ENCODE measurements at regions not wholly inside any gene's neighbourhood (a gene's known extent, or its start where the extent isn't known, plus 50 kb on each side); places are given as distances from the start of the nearest gene placed in this dataset.

GRCh38 chr2:235170536-235171521, 219.0 kb downstream of the SH3BP4 start:
- peak overlapping the region; percentile 60 for H3K27ac Mint-ChIP-seq (ENCODE audit: unreplicated experiment)
- peaks cover 5% of the 10 kb centered on the region for H3K36me3 Mint-ChIP-seq (ENCODE audit: unreplicated experiment)
- TF ChIP-seq, protein P1, sequence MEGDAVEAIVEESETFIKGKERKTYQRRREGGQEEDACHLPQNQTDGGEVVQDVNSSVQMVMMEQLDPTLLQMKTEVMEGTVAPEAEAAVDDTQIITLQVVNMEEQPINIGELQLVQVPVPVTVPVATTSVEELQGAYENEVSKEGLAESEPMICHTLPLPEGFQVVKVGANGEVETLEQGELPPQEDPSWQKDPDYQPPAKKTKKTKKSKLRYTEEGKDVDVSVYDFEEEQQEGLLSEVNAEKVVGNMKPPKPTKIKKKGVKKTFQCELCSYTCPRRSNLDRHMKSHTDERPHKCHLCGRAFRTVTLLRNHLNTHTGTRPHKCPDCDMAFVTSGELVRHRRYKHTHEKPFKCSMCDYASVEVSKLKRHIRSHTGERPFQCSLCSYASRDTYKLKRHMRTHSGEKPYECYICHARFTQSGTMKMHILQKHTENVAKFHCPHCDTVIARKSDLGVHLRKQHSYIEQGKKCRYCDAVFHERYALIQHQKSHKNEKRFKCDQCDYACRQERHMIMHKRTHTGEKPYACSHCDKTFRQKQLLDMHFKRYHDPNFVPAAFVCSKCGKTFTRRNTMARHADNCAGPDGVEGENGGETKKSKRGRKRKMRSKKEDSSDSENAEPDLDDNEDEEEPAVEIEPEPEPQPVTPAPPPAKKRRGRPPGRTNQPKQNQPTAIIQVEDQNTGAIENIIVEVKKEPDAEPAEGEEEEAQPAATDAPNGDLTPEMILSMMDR (IDR thresholded peaks at IDR 0.05; ENCODE audit: partially characterized antibody, unreplicated experiment), result peak; percentile 19
- H3K27me3 Mint-ChIP-seq (ENCODE audit: unreplicated experiment), result peaks cover 9% of the 10 kb centered on the region
- peak; percentile 52 for DNase-seq
- peak overlapping the region; percentile 52 for H3K4me3 Mint-ChIP-seq (ENCODE audit: unreplicated experiment)
- H3K9me3 Mint-ChIP-seq (ENCODE audit: unreplicated experiment), result peaks cover 5% of the 10 kb centered on the region
- H3K4me1 Mint-ChIP-seq (ENCODE audit: low read depth, unreplicated experiment), result peaks cover 25% of the 10 kb centered on the region

GRCh38 chr2:235171550-235172031, 219.8 kb downstream of the SH3BP4 start:
- TF ChIP-seq, protein P1 (IDR thresholded peaks at IDR 0.05; ENCODE audit: partially characterized antibody, unreplicated experiment), result no peak
- H3K27me3 Mint-ChIP-seq (ENCODE audit: unreplicated experiment), result peaks cover 9% of the 10 kb centered on the region
- peak overlapping the region; percentile 41 for H3K27ac Mint-ChIP-seq (ENCODE audit: unreplicated experiment)
- H3K4me3 Mint-ChIP-seq (ENCODE audit: unreplicated experiment), result peak overlapping the region; percentile 52
- DNase-seq, result no peak
- peaks cover 11% of the 10 kb centered on the region for H3K36me3 Mint-ChIP-seq (ENCODE audit: unreplicated experiment)
- peaks cover 5% of the 10 kb centered on the region for H3K9me3 Mint-ChIP-seq (ENCODE audit: unreplicated experiment)
- peaks cover 25% of the 10 kb centered on the region for H3K4me1 Mint-ChIP-seq (ENCODE audit: low read depth, unreplicated experiment)

- TF ChIP-seq, protein P1 (IDR thresholded peaks at IDR 0.05; ENCODE audit: partially characterized antibody, unreplicated experiment), result no peak
- DNase-seq, result no peak
- no peak overlapping the region for H3K4me3 Mint-ChIP-seq (ENCODE audit: unreplicated experiment)
- peaks cover 4% of the 10 kb centered on the region for H3K27me3 Mint-ChIP-seq (ENCODE audit: unreplicated experiment)
- H3K27ac Mint-ChIP-seq (ENCODE audit: unreplicated experiment), result no peak overlapping the region
- peaks cover 6% of the 10 kb centered on the region for H3K36me3 Mint-ChIP-seq (ENCODE audit: unreplicated experiment)
- peaks cover 2% of the 10 kb centered on the region for H3K9me3 Mint-ChIP-seq (ENCODE audit: unreplicated experiment)
- H3K4me1 Mint-ChIP-seq (ENCODE audit: low read depth, unreplicated experiment), result peaks cover 5% of the 10 kb centered on the region
Observed at GRCh38 chr2:235180642-235181041, 228.8 kb downstream of the SH3BP4 start.

GRCh38 chr2:235183786-235184185, 232.0 kb downstream of the SH3BP4 start:
- Mint-ChIP-seq H3K4me3 (ENCODE audit: unreplicated experiment) (no peak overlapping the region), H3K27ac (ENCODE audit: unreplicated experiment) (no peak overlapping the region), H3K27me3 (ENCODE audit: unreplicated experiment) (peaks cover 2% of the 10 kb centered on the region), H3K9me3 (ENCODE audit: unreplicated experiment) (peaks cover 7% of the 10 kb centered on the region), H3K4me1 (ENCODE audit: low read depth, unreplicated experiment) (peaks cover 5% of the 10 kb centered on the region), H3K36me3 (ENCODE audit: unreplicated experiment) (peaks cover 12% of the 10 kb centered on the region)
- TF ChIP-seq, protein P1 (IDR thresholded peaks at IDR 0.05; ENCODE audit: partially characterized antibody, unreplicated experiment), result no peak
- DNase-seq, result no peak

DNA sequence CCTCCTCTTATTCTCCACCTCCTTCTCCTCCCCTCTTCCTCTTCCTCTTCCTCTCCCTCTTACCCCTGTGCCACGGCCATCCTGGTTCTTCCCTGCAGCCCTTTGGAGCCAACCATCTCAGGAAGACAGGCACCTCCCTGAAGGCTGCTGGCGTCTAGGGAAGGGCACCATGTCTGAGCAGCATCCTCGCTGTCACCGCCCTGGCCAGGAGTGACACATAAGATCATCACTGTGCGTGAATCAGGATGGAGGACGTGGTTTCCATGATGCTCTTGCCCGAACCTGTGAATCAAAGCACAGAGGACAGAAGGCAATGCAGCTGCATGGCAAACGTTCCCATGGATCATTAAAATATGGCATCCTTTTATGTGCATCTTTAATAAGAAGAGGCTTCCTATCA, 236.0 kb downstream of the SH3BP4 start:
- Mint-ChIP-seq H3K27ac (ENCODE audit: unreplicated experiment) (no peak overlapping the region), H3K27me3 (ENCODE audit: unreplicated experiment) (no peaks in the 10 kb centered on the region), H3K36me3 (ENCODE audit: unreplicated experiment) (peaks cover 12% of the 10 kb centered on the region), H3K4me3 (ENCODE audit: unreplicated experiment) (no peak overlapping the region), H3K9me3 (ENCODE audit: unreplicated experiment) (peaks cover 5% of the 10 kb centered on the region), H3K4me1 (ENCODE audit: low read depth, unreplicated experiment) (peaks cover 5% of the 10 kb centered on the region)
- TF ChIP-seq, protein P1 (IDR thresholded peaks at IDR 0.05; ENCODE audit: partially characterized antibody, unreplicated experiment), result no peak
- no peak for DNase-seq
